Smooth muscle cell (in vitro differentiated cells): ENCODE measurements at regions not wholly inside any gene's neighbourhood (a gene's known extent, or its start where the extent isn't known, plus 50 kb on each side); places are given as distances from the start of the nearest gene placed in this dataset.
A peak's percentile ranks its signal among the peaks of the same experiment; 100 is the strongest.
"Not testable (repeated sequence)": the region's sequence is repeated elsewhere in the genome, so short reads cannot be mapped to it uniquely, and the experiment has no call there.

Experiments
- DNase-seq: peaks from one replicate; lab custom pipeline; 2025; ENCODE audit not compliant: unreplicated experiment; lab: John Stamatoyannopoulos, UW
- H2AFZ ChIP-seq: fragments of 200-600 bp; sonication (generic); 2 replicates; pipeline ENCODE4 v1.6.0; 2016; ENCODE audit warnings: antibody characterized with exemption, low read depth, mild to moderate bottlenecking
- H3F3A ChIP-seq: fragments of 200-600 bp; sonication (generic); 2 replicates; pipeline ENCODE4 v1.6.0; 2017; ENCODE audit warnings: antibody characterized with exemption, low read depth
- H3K27ac ChIP-seq: fragments of 200-600 bp; sonication (generic); 2 replicates; pipeline ENCODE4 v1.5.1; 2016; ENCODE audit warnings: low read depth, mild to moderate bottlenecking
- H3K27me3 ChIP-seq: fragments of 200-600 bp; sonication (generic); 2 replicates; pipeline ENCODE4 v1.6.1; 2016; ENCODE audit warnings: low read depth, mild to moderate bottlenecking
- H3K36me3 ChIP-seq: fragments of 200-600 bp; sonication (generic); 2 replicates; pipeline ENCODE4 v1.5.1; 2016; ENCODE audit warnings: low read depth
- H3K4me1 ChIP-seq: fragments of 200-600 bp; sonication (generic); 2 replicates; pipeline ENCODE4 v1.5.1; 2016; ENCODE audit warnings: low read depth
- H3K4me2 ChIP-seq: fragments of 200-600 bp; sonication (generic); 2 replicates; pipeline ENCODE4 v1.6.0; 2016; ENCODE audit warnings: mild to moderate bottlenecking
- H3K4me3 ChIP-seq: fragments of 200-600 bp; sonication (generic); 2 replicates; pipeline ENCODE4 v1.5.1; 2016; ENCODE audit warnings: mild to moderate bottlenecking
- H3K79me2 ChIP-seq: fragments of 200-600 bp; sonication (generic); 2 replicates; pipeline ENCODE4 v1.6.0; 2016; ENCODE audit warnings: low read depth, mild to moderate bottlenecking
- H3K9ac ChIP-seq: fragments of 200-600 bp; sonication (generic); 2 replicates; pipeline ENCODE4 v1.6.0; 2016; ENCODE audit warnings: low read depth
- H3K9me3 ChIP-seq: fragments of 200-600 bp; sonication (generic); replicated peaks from 2 replicates; pipeline ENCODE4 v1.5.1; 2016; ENCODE audit warnings: low read depth
- H4K20me1 ChIP-seq: fragments of 200-600 bp; sonication (generic); 2 replicates; pipeline ENCODE4 v1.6.0; 2016; ENCODE audit warnings: low read depth
- CTCF ChIP-seq: fragments of 200-600 bp; sonication (generic); IDR thresholded peaks from 2 replicates; pipeline ENCODE4 v1.5.1; 2017; ENCODE audit warnings: borderline replicate concordance, mild to moderate bottlenecking, antibody characterized with exemption; ENCODE audit not compliant: insufficient read depth, poor library complexity, severe bottlenecking
- WGBS: methylation state at CpG from one replicate; pipeline ENCODE4 v1.1.7; 2016; ENCODE audit warnings: low lambda C conversion rate; 5-methylcytosine and 5-hydroxymethylcytosine counted together

- Histone ChIP-seq H3K4me3 (no peak overlapping the region), H3K9me3 (peaks cover 2% of the 10 kb centered on the region), H4K20me1 (no peaks in the 10 kb centered on the region), H3K79me2 (no peaks in the 10 kb centered on the region), H3F3A (no peaks in the 10 kb centered on the region), H3K36me3 (no peaks in the 10 kb centered on the region), H2AFZ (no peak overlapping the region), H3K27ac (no peak overlapping the region), H3K27me3 (no peaks in the 10 kb centered on the region), H3K4me2 (no peak overlapping the region), H3K9ac (no peak overlapping the region), H3K4me1 (no peaks in the 10 kb centered on the region)
- WGBS = 83% methylated on average over 3 of the region's 3 CpGs
- TF ChIP-seq CTCF = no peak
- no peak for DNase-seq
These were observed 68.0 kb downstream of the OR5AK2 start for GRCh38 chr11:57056735-57057134.

- DNase-seq = no peak
- Histone ChIP-seq H2AFZ (no peak overlapping the region), H3K79me2 (no peaks in the 10 kb centered on the region), H4K20me1 (no peaks in the 10 kb centered on the region), H3K4me1 (no peaks in the 10 kb centered on the region), H3K36me3 (no peaks in the 10 kb centered on the region), H3K9ac (no peak overlapping the region), H3K4me3 (no peak overlapping the region), H3F3A (no peaks in the 10 kb centered on the region), H3K9me3 (peaks cover 2% of the 10 kb centered on the region), H3K27ac (no peak overlapping the region), H3K4me2 (no peak overlapping the region), H3K27me3 (no peaks in the 10 kb centered on the region)
- TF ChIP-seq CTCF = no peak
These were observed 68.8 kb downstream of the OR5AK2 start for GRCh38 chr11:57057561-57057960.

- WGBS = 85% methylated on average over 7 of the region's 7 CpGs
- not testable (repeated sequence) for H3F3A ChIP-seq
These were observed 74.2 kb downstream of the OR5AK2 start for GRCh38 chr11:57062957-57063356.

GRCh38 chr11:57069942-57070341 is 81.2 kb downstream of the OR5AK2 start:
- no peak for DNase-seq
- H4K20me1 ChIP-seq = no peaks in the 10 kb centered on the region
- TF ChIP-seq CTCF = no peak
- no peaks in the 10 kb centered on the region for H3K9me3 ChIP-seq
- 83% methylated on average over 1 of the region's 1 CpG for WGBS
- peaks cover 30% of the 10 kb centered on the region for H3F3A ChIP-seq
- H3K27me3 ChIP-seq = no peaks in the 10 kb centered on the region
- no peaks in the 10 kb centered on the region for H3K36me3 ChIP-seq
- no peak overlapping the region for H3K27ac ChIP-seq
- no peak overlapping the region for H3K9ac ChIP-seq
- H3K4me2 ChIP-seq = no peak overlapping the region
- no peak overlapping the region for H3K4me3 ChIP-seq
- H3K79me2 ChIP-seq = no peaks in the 10 kb centered on the region
- peak overlapping the region; percentile 60 for H2AFZ ChIP-seq
- peaks cover 12% of the 10 kb centered on the region for H3K4me1 ChIP-seq

More at GRCh38 chr11:57062957-57063356, 74.2 kb downstream of the OR5AK2 start:
- H3K27me3 ChIP-seq, H3K27ac ChIP-seq, H3K4me1 ChIP-seq, H3K79me2 ChIP-seq, H3K4me3 ChIP-seq, H3K4me2 ChIP-seq, H3K9ac ChIP-seq, H2AFZ ChIP-seq, DNase-seq, H3K9me3 ChIP-seq, H3K36me3 ChIP-seq, H4K20me1 ChIP-seq: not testable (repeated sequence)
